Sigmoid colon (tissue), 4 donors: ENCODE measurements at regions not wholly inside any gene's neighbourhood (a gene's known extent, or its start where the extent isn't known, plus 50 kb on each side); places are given as distances from the start of the nearest gene placed in this dataset.

Source experiments
- POLR2A ChIP-seq, 2 donors: fragments of 450-650 bp; IDR thresholded peaks; one replicate each; pipeline ENCODE4 v1.6.1; 2016; ENCODE audit warnings: antibody characterized with exemption in 2 of 2, mild to moderate bottlenecking in 2 of 2, moderate library complexity in 2 of 2
- POLR2AphosphoS5 ChIP-seq, 4 donors: sonication (generic); formaldehyde crosslinking; IDR thresholded peaks; one replicate each; pipeline ENCODE4 v1.6.1; 2017; ENCODE audit warnings: antibody characterized with exemption in 4 of 4
- TF ChIP-seq, protein P1 (sequence below), 4 experiments: fragments of 450-650 bp in 3 of 4; fragments of 200-600 bp in 1 of 4; IDR thresholded peaks; one replicate each; pipeline ENCODE4 v1.5.1; 2016 to 2019; ENCODE audit warnings: antibody characterized with exemption in 4 of 4, mild to moderate bottlenecking in 3 of 4, moderate library complexity in 2 of 4

- TF ChIP-seq POLR2A (IDR thresholded peaks at IDR 0.05): no peak
- TF ChIP-seq, protein P1, sequence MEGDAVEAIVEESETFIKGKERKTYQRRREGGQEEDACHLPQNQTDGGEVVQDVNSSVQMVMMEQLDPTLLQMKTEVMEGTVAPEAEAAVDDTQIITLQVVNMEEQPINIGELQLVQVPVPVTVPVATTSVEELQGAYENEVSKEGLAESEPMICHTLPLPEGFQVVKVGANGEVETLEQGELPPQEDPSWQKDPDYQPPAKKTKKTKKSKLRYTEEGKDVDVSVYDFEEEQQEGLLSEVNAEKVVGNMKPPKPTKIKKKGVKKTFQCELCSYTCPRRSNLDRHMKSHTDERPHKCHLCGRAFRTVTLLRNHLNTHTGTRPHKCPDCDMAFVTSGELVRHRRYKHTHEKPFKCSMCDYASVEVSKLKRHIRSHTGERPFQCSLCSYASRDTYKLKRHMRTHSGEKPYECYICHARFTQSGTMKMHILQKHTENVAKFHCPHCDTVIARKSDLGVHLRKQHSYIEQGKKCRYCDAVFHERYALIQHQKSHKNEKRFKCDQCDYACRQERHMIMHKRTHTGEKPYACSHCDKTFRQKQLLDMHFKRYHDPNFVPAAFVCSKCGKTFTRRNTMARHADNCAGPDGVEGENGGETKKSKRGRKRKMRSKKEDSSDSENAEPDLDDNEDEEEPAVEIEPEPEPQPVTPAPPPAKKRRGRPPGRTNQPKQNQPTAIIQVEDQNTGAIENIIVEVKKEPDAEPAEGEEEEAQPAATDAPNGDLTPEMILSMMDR (IDR thresholded peaks at IDR 0.05): no peak
- no peak for TF ChIP-seq POLR2AphosphoS5 (IDR thresholded peaks at IDR 0.05)
Measured at GRCh38 chr7:120186688-120187087, 86.3 kb upstream of the KCND2 start.
